Amniotic epithelial cell (primary cell): ENCODE measurements at regions not wholly inside any gene's neighbourhood (a gene's known extent, or its start where the extent isn't known, plus 50 kb on each side); places are given as distances from the start of the nearest gene placed in this dataset.

Source experiments
- DNase-seq: peaks from one replicate; pipeline ENCODE4 v3.0.0-alpha.2; 2010; ENCODE audit warnings: low read depth

DNA sequence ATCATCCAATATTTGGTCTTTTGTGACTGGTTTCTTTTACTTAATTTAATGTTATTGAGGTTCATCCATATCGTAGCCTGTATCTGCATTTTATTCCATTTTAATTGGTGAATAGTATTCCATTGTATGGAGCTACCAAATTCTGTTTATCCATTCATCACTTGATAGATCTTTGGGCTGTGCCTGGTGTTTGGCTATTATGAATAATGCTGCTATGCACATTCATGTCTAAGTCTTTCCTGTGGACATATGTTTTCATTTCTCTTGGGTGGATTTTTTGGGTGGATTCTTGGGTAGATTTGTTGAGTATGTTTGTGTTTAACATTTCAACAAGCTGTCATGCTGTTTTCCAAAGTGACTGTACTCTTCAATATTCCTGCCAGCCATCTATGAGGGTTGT is 52.5 kb upstream of the NEDD4L start:
- no peak for DNase-seq

DNA sequence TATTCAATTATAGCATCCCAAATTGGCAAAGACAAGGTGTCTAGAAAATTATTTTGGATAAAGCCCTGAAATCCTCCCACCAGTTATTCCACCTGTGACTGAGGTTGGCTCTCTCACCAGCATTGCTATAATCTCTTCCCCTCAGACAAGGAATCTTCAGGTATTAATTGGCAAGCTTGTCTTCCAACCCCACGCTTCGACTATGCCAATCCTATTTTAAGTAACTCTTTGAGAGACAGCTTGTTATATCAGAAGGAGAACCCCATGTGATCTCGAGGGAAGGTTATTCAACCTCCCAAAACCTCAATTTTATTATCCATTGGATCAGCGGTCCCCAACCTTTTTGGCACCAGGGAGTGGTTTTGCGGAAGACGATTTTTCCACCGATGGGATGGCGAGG is 54.5 kb upstream of the NEDD4L start:
- DNase-seq: no peak

DNA sequence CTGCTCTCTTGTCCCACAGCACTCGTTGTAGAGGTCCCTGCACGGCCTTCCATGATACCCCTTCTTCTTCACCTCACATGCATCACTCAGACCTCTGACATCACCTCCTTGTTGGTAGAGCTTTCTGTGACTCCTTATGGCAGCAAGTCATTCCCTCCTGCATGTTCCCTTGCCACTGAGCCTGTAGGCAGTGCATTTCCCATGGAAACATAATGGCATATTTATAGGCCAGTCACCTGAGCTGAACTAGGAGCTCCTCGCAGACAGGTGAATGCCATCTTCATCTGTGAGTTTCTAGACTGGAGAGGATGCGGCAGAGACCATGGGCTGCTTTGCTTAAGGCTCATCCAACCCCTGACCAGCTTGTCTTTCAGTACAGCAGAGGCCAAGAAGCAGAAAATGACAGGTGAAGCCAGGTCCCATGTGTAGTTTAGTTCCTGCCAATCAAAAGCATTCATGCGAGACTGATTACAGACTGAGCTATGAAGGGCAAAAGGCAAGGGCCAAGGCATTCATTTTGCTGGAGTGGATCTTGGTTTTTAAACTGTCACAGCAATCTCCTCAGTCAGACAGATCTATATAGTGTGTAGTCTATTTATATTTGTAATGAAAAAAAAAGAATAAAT is 59.4 kb upstream of the NEDD4L start:
- DNase-seq: no peak

DNA sequence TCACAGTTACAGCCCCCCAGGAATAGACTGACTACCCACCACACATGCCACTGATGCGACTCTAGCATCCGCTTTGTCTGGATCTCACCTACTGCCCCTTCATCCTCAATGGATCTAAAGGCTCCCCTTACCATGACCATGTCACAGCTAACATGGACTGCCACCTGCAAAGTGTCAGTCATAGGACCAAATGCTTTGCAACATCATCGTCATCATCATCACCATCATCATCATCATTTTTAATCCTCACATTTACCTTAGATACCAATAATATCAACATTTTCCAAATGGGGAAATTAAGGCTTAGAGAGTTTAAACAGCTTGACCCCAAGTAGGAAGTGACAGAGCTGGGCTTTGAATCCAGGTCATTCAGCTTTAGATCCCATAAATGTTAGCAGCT is 60.1 kb upstream of the NEDD4L start:
- DNase-seq: no peak

DNA sequence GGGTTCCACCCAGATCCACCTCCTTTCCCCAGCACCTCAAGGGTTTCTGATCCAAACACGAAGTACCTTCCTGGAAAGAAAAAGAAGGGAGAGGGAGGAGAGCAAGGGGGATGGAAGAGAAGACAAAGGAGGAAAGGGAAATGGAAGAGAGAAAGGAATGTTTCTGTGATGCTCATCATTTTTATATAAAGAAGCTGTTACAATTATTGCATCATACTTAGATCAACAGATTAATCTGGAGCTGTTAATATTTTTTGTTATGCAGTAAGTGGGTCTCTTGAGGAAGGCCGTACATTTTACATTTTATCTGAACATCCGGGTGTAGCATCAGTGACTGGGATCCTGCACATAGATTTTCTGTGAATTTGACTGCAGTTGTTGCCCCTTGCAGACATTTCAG is 60.6 kb upstream of the NEDD4L start:
- DNase-seq: no peak

DNA sequence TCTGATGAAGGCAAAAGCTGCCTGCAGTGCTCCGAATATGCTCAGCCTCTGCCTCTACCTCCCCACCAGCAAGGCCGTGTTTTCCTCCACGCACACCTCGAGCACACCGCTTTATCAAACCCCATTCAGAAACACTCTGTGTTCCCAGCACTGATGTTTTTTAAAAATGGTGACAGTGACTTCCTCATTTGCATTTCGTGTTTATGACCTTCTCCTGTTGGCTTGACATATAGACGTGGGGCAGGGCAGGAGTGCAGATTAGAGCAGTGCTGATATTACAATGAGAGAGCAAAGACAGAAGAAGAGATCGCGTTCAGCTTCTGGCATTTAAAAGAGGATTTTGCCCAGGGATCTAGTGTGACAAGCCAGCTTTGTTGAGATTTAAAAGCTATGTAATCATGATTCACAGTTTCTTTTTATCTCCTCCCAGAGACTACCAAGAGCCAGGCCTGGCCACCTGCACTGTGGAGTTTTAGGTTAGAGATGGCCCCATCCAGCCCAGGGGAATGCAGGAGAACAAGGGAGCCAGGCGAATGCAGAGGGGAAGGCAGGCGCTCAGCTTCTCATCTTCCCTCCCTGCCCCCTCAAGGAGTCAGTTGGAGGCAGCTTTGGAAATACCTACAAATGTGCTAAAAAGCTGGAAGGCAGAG is 61.5 kb upstream of the NEDD4L start:
- DNase-seq: no peak

DNA sequence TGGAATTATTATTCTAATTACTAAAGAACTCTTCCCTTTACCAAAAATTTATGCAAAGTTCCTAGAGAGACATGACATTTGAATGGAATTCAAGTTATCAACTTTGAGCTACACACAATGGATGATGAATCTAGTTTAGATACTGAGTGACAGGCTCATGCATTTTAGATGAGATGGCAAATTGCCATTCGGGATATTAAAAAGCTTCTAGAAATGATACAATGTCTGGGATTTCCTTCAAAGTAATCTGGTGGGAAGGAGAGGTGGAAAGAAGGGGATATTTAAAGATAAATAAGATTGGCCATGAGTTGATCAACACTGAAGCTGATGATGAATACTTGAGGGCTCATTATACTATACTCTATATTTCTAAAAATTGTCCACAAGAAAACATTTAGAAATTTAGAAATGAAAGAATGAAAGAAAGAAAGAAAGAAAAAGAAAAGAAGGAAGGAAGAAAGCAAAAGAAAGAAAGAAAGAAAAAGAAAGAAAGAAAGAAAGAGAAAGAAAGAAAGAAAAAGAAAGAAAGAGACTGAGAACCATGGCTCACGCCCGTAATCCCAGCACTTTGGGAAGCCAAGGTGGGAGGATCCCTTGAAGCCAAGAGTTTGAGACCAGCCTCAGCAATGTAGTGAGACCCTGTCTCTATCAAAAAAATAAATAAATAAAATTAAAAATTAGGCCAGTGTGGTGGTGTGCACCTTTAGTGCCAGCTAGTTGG is 62.6 kb upstream of the NEDD4L start:
- DNase-seq: no peak

DNA sequence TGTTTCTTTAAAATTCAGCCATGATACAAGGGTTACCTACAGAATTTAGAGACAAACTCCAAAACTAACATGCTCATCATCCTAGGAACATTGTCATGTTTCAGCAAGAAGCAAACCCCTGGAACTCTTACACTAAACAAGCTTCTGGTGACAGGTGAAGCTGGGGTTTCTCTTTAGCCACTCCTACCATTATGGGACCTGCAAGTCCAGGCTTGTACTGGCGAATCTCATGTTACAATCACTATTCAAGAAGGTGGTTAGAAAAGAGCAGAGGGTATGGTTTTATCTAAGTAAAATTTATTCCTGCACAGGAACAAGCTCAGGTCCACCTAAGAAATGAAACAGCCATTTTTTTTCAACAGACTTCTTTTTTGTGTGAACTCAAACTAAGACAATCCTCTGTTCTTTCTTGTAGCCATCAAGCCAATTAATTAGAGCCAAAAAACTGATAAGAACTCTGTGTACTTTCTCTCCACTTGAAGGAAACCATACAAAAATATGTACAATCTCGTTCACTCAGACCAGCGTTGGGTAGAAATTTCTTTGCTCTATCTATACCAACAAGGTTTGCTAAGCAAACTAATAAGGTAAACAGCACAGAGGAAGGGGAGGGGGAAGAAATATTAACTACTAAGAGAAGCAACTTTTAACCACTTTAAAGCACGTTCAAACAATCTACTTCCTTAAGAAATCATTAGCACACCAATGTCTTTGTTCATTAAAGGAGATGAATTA is 63.3 kb upstream of the NEDD4L start:
- no peak for DNase-seq

DNA sequence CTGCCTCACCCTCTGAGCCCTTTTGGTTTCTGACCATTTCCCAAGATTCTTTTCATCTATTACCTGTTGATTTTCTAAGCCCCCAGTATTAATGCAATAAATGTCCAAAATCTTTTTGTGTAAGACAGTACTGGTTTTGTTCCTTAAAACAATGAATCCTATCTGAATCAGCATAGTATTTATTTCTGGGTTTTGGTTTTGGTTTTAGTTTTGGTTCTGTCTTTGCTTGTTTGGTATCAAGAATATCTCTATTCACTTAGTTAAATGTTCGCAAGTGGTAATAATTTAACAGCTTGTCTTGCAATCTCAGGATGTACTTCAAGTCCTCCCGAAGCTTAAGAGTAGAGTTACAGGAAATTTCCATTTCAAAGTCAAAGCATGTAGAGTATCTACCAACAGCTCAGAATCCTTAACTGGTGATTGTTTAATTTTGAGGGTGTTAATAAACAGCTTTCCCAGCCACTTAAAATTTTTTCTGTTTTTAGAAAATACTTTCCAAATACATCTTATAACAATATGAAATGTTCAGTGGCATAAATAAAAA is 67.7 kb upstream of the NEDD4L start:
- no peak for DNase-seq

DNA sequence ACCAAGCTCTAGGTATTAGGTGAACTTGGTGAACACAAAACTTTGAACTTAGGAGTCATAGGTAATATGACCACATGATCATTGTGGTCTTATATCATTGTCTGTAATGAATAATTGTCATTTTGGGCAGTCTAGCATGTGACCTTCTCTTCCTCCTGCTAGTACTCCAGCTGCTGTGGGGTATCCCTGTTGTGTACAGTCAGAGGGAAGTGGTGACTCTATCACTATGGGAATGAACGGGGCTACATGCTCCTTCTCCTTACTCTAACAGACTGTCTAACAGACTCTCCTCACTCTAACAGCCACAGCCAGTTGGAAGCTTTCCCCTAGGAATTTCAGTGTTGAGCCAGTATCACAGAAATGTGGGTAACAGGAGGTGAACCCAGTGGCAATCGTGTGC is 68.2 kb upstream of the NEDD4L start:
- DNase-seq: no peak

DNA sequence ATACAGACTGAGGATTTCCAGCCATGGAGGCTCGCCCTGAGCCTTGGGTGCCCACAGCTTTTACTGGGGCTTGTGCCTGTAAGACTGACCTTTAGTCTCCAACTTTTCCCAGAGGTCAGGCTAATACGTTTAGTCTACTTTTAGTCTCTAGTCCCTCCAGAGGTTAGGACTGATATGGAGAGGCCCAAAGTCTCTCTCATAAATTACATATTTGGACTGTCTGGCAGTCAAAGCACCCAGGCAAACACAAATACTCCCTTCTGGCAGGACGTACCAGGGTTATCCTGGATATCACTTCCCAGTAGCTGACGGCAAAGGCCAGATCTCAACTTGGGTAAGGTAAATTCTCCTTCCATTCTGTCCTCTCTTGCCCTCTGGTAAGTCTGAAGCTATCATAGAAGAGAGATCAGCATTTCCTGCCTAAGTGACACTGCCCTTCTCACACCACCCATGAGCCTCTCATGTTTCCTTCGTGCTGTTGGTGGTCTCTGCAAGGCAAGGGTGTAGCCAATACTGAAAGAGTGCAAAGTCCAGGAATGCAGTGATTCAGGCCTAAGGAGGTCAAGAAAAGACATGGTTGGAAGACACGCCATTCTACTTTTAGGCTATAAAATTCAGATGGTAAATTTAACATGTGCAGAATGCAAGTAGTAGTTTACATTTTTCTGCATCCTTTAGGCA is 69.3 kb upstream of the NEDD4L start:
- no peak for DNase-seq

DNA sequence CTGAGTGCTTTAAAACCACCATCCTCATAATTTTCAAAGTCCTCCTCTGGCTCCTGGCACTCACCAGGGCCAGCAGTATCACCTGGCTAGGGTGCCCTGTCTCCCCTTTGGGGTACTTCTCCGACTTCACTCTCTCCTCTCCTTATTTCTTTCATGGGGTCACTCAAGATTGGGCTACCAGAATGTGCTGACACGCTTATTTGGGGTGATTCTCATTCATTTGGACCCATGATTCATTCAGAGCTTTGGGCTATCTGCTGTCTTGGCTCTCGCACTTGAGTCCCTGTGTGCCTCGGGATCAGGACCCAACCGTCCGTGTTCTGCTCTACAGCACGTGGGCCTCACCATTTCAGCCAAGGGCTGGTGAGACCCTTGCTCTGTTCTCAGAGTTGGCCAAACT is 70.1 kb upstream of the NEDD4L start:
- no peak for DNase-seq

DNA sequence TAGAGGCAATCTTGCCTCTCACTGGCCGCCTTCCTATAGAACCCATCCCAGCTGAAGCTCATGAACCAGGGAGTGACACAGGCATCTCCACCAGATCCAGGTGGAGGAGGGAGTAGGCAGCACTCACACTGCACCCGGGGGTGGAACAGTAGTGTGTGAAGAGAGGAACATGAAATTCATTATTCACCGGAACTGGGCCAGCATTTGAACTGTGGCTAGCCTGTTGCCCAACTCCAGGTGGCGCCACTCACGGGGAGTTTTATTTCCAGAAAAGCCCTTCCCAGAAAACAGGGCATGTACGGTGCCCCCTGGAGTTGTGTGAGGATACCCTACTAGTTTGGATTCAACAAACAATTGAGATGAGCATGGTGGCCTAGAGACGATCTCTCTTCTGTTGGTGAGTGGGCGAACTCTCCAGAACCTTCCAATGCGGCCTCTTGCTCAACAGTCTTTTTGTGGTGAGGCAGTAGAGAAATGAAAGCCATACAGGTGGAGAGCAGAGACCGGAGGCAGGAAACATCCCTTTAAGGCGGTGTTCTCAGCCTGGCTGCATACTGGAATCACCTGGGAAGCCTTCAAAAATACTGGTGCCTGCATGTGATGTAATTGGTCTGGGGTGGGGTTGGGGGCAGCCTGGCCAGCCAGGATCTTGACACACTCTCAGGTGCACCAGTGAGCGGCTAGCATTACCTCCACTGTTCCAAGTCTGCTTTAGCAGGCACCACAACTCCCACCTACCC is 73.5 kb upstream of the NEDD4L start:
- no peak for DNase-seq

DNA sequence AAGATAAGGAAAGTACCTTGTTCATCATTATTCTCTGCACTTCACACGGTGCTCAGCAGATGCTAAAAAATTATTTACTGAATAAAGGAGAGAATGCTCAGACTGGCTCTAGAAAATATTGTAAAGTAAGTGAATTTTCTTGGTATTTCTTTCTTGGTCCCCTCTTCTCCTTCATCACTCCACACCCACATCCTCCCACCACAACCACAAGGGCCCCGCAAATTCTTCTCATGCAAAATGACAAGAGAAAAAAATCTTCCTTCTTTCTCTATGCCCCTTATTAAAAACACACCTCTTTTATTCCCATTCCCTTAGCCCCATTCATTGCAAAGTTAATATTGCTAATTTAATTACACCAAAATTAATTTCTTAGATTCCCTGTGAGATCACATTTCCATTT is 74.2 kb upstream of the NEDD4L start:
- no peak for DNase-seq

DNA sequence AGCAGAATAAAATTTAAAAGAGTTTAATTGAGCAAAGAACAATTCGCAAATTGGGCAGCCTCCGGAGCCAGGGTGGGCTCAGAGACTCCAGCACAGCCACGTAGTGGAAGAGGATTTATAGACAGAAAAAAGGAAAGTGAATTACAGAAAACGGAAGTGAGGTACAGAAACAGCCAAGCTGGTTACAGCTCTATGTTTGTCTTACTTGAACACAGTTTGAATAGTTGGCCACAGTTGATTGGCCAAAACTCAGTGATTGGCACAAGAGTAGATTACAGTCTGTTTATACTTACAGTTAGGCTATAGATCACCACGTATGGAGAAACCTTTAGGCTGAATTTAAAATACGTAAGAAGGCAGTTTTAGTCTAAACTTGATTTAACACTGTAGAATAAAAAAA is 78.8 kb upstream of the NEDD4L start:
- no peak for DNase-seq

DNA sequence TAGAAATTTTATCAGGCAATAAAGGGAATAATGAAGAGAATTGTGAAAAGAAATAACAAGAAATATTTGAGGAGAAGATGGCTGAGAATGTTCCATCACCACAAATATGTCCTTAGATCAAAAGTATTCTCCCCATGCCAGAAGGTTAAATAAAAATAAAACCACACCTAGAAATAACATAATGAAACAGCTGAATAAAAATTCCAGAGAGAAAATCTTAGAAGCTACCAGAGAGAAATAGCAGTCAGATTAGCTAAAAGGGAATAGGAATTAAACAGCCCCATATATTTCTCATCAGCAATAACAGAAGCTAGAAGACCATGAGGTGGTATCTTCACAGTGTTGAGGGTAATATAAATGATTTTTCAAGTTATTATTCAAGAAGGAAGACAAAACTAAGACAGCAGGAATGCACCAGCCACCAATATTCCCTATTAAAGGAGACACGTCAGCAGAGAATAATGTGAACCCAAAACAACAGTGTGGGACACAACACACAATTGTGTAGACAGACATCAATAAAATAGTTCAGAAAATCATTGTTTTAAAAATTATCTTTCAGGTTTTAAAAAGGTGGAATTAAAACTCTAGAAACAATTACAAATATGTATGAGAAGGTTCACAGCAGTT is 82.0 kb upstream of the NEDD4L start:
- DNase-seq: no peak

DNA sequence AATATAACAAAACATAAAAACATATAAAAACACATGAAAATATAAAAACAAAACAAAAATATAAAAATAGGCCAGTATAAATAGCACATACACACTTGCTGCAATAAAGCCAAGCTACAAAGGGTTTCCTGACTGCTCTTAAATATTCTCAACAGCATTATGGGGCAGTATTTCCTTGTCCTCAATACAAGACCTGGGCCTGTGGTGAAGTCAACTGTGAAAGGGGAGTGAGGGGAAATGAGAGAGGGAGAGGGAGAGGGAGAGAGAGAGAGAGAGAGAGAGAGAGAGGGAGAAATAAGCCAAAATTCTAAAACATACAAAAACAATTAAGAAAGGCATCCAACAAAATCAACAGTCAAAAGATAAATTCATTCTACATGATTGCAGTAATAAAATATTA is 82.6 kb upstream of the NEDD4L start:
- DNase-seq: no peak

DNA sequence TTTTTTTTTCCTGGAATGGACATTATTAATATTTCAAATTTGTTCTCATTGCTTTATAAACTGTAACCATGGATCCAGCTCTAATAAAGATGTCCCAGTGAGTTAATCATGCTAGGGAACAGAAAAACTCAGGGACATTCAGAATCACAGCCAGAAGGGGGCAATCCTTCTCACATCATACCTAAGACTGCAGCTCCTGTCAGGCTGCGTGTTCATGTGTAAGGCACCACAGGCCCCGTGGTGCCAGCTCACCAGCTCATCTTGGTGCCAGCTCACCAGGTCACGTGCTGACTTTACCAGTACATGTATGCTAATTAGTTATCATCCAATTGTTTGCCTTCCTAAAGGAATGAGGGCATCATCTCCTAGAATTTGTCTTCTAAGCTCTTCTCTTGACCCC is 84.7 kb upstream of the NEDD4L start:
- peak; percentile 51 for DNase-seq

DNA sequence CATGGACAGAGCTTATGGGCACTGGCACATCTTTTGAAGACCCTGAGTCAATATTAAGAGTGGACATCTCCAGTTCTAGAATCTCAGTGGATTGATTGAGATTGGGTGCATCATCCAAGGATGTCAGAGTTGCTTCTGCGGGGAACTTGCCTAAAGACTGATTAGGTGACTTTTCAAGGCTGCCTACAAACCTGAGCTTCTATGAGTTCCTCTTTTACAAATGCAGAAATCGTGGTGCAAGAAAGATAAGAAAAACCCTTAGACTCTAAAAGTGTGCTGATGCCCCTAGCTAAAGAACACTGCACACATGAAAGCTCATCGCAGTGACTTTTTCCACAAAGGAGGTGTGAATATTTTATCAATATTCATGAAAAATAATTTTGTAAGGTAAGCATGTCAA is 86.8 kb upstream of the NEDD4L start:
- DNase-seq: no peak

DNA sequence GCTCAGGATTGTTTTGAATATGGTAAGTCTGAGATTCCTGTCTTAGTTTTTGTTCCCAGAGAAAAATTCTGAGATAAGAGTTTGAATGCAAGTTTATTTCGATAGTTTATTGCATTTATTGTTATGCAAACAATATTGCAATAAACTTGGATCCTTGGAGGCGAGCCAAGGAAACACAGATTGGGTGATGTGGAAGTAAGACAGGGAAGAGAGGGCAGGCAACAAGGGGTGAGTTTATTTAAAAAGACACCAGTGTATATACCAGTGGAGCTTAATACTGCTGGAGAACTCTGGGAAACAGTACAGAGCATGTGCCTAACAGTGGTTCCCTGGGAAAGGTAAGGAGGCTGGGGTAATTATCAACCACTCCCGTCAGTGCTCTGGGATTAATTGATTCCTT is 87.5 kb upstream of the NEDD4L start:
- DNase-seq: no peak

DNA sequence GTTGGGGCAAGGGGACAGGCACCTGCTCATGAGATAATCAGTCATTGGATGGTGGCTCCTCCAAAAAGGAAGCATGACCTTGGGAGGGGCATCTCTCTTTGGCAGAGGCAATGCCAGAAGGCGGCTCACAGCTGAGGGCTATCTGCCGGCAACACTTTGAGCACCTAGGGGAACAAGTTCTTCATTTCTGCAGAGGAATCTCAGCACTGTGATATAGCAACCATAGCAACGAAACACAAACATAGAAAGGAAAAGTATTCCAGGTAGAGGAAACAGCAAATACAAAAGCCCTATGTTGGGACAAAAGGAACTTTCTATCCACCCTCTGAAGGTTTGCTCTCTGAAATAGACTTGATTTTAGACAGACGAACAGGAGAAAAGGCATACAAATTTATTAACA is 89.1 kb upstream of the NEDD4L start:
- no peak for DNase-seq
